GM13976 (cell line): ENCODE measurements at regions not wholly inside any gene's neighbourhood (a gene's known extent, or its start where the extent isn't known, plus 50 kb on each side); places are given as distances from the start of the nearest gene placed in this dataset.

Source experiments
- DNase-seq: peaks from one replicate; pipeline ENCODE4 v3.0.0; 2012; ENCODE audit warnings: low spot score
- CTCF ChIP-seq: IDR thresholded peaks from 2 replicates; pipeline ENCODE4 v1.5.1; 2012; ENCODE audit warnings: borderline replicate concordance, mild to moderate bottlenecking; ENCODE audit not compliant: insufficient read depth; ENCODE audit errors: extremely low read depth, missing control alignments, control extremely low read depth
- in situ Hi-C: fragments of 300-500 bp; cut with MboI; formaldehyde crosslinking; loops from one replicate; pipeline ENCODE4 v1.12.0; 2022; ENCODE audit warnings: low sequenced_read_pairs, mixed read lengths, inconsistent platforms; ENCODE audit not compliant: unreplicated experiment

- no peak for DNase-seq
- no peak for TF ChIP-seq CTCF
- in situ Hi-C loops, result no loop called here
These were observed 50.7 kb upstream of the IGF1R start for GRCh38 chr15:98597666-98598065.
